NCI-H1417 (cell line): ENCODE measurements at regions not wholly inside any gene's neighbourhood (a gene's known extent, or its start where the extent isn't known, plus 50 kb on each side); places are given as distances from the start of the nearest gene placed in this dataset.
A peak's percentile ranks its signal among the peaks of the same experiment; 100 is the strongest.

ENCODE experiments used
- DNase-seq, 3 experiments: peaks; one replicate each; lab custom pipeline; 2025; lab: John Stamatoyannopoulos, UW

- no peak for DNase-seq
Observed at GRCh38 chr6:46072866-46073265, 56.9 kb upstream of the ENPP4 start.

GRCh38 chr6:46078294-46078693 is 51.5 kb upstream of the ENPP4 start:
- DNase-seq = peak in 1 of 3 experiments; percentile 11

GRCh38 chr6:46079061-46079460 is 50.7 kb upstream of the ENPP4 start:
- no peak for DNase-seq
